SK-N-SH treated with all-trans-retinoic acid at 6 μM for 48 hours (cell line): ENCODE measurements at regions not wholly inside any gene's neighbourhood (a gene's known extent, or its start where the extent isn't known, plus 50 kb on each side); places are given as distances from the start of the nearest gene placed in this dataset.
"Not testable (repeated sequence)": the region's sequence is repeated elsewhere in the genome, so short reads cannot be mapped to it uniquely, and the experiment has no call there.

Source experiments
- ATAC-seq: fragments of 200-7000 bp; cut with Tn5 transposase; 3 replicates; pipeline ENCODE4 v1.9.1; 2020; ENCODE audit warnings: mild to moderate bottlenecking, moderate library complexity
- ARNTL ChIP-seq: fragments of 450-650 bp; formaldehyde crosslinking; IDR thresholded peaks from 2 replicates; pipeline ENCODE4 v1.5.0; 2020; ENCODE audit warnings: low read depth, mild to moderate bottlenecking, moderate library complexity, borderline replicate concordance
- BACH2 ChIP-seq: fragments of 250-450 bp; sonication (Bioruptor Pico); IDR thresholded peaks from 2 replicates; pipeline ENCODE4 v1.9.0; 2021; ENCODE audit warnings: mild to moderate bottlenecking, borderline replicate concordance
- CSDC2 ChIP-seq: fragments of 250-450 bp; sonication (Bioruptor Pico); IDR thresholded peaks from 2 replicates; pipeline ENCODE4 v1.5.0; 2020; ENCODE audit warnings: mild to moderate bottlenecking, moderate library complexity
- ESRRG ChIP-seq: fragments of 250-450 bp; sonication (Bioruptor Pico); IDR thresholded peaks from 2 replicates; pipeline ENCODE4 v1.6.1; 2021; ENCODE audit warnings: mild to moderate bottlenecking
- GLIS3 ChIP-seq: fragments of 250-450 bp; sonication (Bioruptor Pico); IDR thresholded peaks from 2 replicates; pipeline ENCODE4 v1.5.0; 2020; ENCODE audit warnings: mild to moderate bottlenecking, moderate library complexity
- ISL1 ChIP-seq: fragments of 250-450 bp; sonication (Bioruptor Pico); IDR thresholded peaks from 2 replicates; pipeline ENCODE4 v2.1.2; 2022; ENCODE audit warnings: mild to moderate bottlenecking, moderate library complexity
- PPARA ChIP-seq: fragments of 250-450 bp; sonication (Bioruptor Pico); IDR thresholded peaks from 2 replicates; pipeline ENCODE4 v1.5.0; 2020; ENCODE audit warnings: mild to moderate bottlenecking, borderline replicate concordance
- RARB ChIP-seq: fragments of 250-450 bp; sonication (Bioruptor Pico); IDR thresholded peaks from 2 replicates; pipeline ENCODE4 v1.8.0; 2021; ENCODE audit warnings: mild to moderate bottlenecking, moderate library complexity
- SNAI2 ChIP-seq: fragments of 250-450 bp; sonication (Bioruptor Pico); IDR thresholded peaks from 2 replicates; pipeline ENCODE4 v1.5.0; 2020; ENCODE audit warnings: mild to moderate bottlenecking, moderate library complexity
- TCF4 ChIP-seq: fragments of 250-450 bp; sonication (Bioruptor Pico); IDR thresholded peaks from 2 replicates; pipeline ENCODE4 v1.8.0; 2021; ENCODE audit warnings: mild to moderate bottlenecking, moderate library complexity, borderline replicate concordance
- TOX ChIP-seq: fragments of 250-450 bp; sonication (Bioruptor Pico); IDR thresholded peaks from 2 replicates; pipeline ENCODE4 v1.8.0; 2021; ENCODE audit warnings: mild to moderate bottlenecking, moderate library complexity, borderline replicate concordance
- TSHZ2 ChIP-seq: fragments of 250-450 bp; sonication (Bioruptor Pico); IDR thresholded peaks from 2 replicates; pipeline ENCODE4 v1.5.0; 2020; ENCODE audit warnings: mild to moderate bottlenecking, moderate library complexity
- ZC3H10 ChIP-seq: fragments of 250-450 bp; sonication (Bioruptor Pico); IDR thresholded peaks from 2 replicates; pipeline ENCODE4 v1.5.1; 2021; ENCODE audit warnings: mild to moderate bottlenecking, moderate library complexity
- ZFP3 ChIP-seq: fragments of 250-450 bp; sonication (Bioruptor Pico); IDR thresholded peaks from 2 replicates; pipeline ENCODE4 v1.5.0; 2020; ENCODE audit warnings: mild to moderate bottlenecking, moderate library complexity
- ZFP30 ChIP-seq: fragments of 450-650 bp; formaldehyde crosslinking; IDR thresholded peaks from 2 replicates; pipeline ENCODE4 v1.5.0; 2022; ENCODE audit warnings: mild to moderate bottlenecking, moderate library complexity
- ZNF565 ChIP-seq: fragments of 450-650 bp; formaldehyde crosslinking; conservative IDR thresholded peaks from 2 replicates; pipeline ENCODE4 v1.5.0; 2020; ENCODE audit warnings: low read depth, mild to moderate bottlenecking, moderate library complexity
- ZNF70 ChIP-seq: fragments of 450-650 bp; formaldehyde crosslinking; IDR thresholded peaks from 2 replicates; pipeline ENCODE4 v1.5.0; 2020; ENCODE audit warnings: mild to moderate bottlenecking, moderate library complexity
- ZNF8 ChIP-seq: fragments of 450-650 bp; formaldehyde crosslinking; IDR thresholded peaks from 2 replicates; pipeline ENCODE4 v1.5.0; 2020; ENCODE audit warnings: mild to moderate bottlenecking, moderate library complexity
- TF ChIP-seq, protein P1 (sequence below): fragments of 250-450 bp; sonication (Bioruptor Pico); IDR thresholded peaks from 2 replicates; pipeline ENCODE4 v1.8.0; 2020; ENCODE audit warnings: mild to moderate bottlenecking, moderate library complexity, borderline replicate concordance
- TF ChIP-seq, protein P2 (sequence below): fragments of 250-450 bp; sonication (Bioruptor Pico); IDR thresholded peaks from 2 replicates; pipeline ENCODE4 v1.5.1; 2021; ENCODE audit warnings: mild to moderate bottlenecking, moderate library complexity

GRCh38 chr3:69484507-69485393 is 98.9 kb upstream of the FRMD4B start (continued):
- TF ChIP-seq PPARA (CRISPR knock-in tag) (no peak), ARNTL (CRISPR knock-in tag) (no peak), ZFP30 (CRISPR knock-in tag) (no peak), ESRRG (CRISPR knock-in tag) (no peak), TOX (CRISPR knock-in tag) (no peak), TCF4 (CRISPR knock-in tag) (no peak), CSDC2 (CRISPR knock-in tag) (no peak), ZNF565 (CRISPR knock-in tag) (no peak), ZNF8 (CRISPR knock-in tag) (no peak), GLIS3 (CRISPR knock-in tag) (no peak)
- TF ChIP-seq, protein P1, sequence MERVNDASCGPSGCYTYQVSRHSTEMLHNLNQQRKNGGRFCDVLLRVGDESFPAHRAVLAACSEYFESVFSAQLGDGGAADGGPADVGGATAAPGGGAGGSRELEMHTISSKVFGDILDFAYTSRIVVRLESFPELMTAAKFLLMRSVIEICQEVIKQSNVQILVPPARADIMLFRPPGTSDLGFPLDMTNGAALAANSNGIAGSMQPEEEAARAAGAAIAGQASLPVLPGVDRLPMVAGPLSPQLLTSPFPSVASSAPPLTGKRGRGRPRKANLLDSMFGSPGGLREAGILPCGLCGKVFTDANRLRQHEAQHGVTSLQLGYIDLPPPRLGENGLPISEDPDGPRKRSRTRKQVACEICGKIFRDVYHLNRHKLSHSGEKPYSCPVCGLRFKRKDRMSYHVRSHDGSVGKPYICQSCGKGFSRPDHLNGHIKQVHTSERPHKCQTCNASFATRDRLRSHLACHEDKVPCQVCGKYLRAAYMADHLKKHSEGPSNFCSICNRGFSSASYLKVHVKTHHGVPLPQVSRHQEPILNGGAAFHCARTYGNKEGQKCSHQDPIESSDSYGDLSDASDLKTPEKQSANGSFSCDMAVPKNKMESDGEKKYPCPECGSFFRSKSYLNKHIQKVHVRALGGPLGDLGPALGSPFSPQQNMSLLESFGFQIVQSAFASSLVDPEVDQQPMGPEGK (CRISPR knock-in tag) = no peak

DNA sequence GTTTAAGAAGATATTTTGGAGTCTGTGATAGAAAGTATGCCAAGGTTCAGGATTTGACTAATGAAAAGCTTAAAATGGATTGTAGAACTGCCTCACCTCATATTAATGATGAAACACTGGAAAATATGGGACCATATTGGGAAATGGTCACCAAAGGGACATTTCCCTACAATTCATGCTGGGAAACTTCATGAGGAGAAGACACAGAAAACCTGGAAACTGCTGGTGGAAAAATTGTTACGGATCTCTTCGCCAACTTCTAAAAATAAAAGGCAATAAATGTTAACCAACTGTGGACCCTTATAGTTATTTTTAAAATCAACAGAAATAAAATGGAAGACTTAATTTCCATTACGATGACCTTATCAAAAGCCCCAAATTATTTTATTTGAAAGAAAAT is 97.6 kb upstream of the FRMD4B start:
- TF ChIP-seq ZFP30 (CRISPR knock-in tag) = no peak
- TF ChIP-seq TCF4 (CRISPR knock-in tag) = no peak
- no peak for TF ChIP-seq ARNTL (CRISPR knock-in tag)
- no peak for TF ChIP-seq GLIS3 (CRISPR knock-in tag)
- ATAC-seq = no peak

- not testable (repeated sequence) for ATAC-seq
Observed at GRCh38 chr3:69480986-69481385, 95.1 kb upstream of the FRMD4B start.

GRCh38 chr3:69474186-69474585 is 88.3 kb upstream of the FRMD4B start:
- no peak for ATAC-seq
- TF ChIP-seq ARNTL (CRISPR knock-in tag) = no peak
- TF ChIP-seq, protein P2, sequence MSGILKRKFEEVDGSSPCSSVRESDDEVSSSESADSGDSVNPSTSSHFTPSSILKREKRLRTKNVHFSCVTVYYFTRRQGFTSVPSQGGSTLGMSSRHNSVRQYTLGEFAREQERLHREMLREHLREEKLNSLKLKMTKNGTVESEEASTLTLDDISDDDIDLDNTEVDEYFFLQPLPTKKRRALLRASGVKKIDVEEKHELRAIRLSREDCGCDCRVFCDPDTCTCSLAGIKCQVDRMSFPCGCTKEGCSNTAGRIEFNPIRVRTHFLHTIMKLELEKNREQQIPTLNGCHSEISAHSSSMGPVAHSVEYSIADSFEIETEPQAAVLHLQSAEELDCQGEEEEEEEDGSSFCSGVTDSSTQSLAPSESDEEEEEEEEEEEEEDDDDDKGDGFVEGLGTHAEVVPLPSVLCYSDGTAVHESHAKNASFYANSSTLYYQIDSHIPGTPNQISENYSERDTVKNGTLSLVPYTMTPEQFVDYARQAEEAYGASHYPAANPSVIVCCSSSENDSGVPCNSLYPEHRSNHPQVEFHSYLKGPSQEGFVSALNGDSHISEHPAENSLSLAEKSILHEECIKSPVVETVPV = no peak
- TF ChIP-seq BACH2 (CRISPR knock-in tag) = no peak
- TF ChIP-seq TSHZ2 (CRISPR knock-in tag) = no peak
- TF ChIP-seq, protein P1 (CRISPR knock-in tag) = no peak
- TF ChIP-seq ZNF8 (CRISPR knock-in tag) = no peak
- no peak for TF ChIP-seq SNAI2 (CRISPR knock-in tag)
- TF ChIP-seq ISL1 (CRISPR knock-in tag) = no peak
- no peak for TF ChIP-seq PPARA (CRISPR knock-in tag)
- TF ChIP-seq ZNF565 (CRISPR knock-in tag) = no peak

- no peak for ATAC-seq
- TF ChIP-seq, protein P2 = no peak
- TF ChIP-seq, protein P1 (CRISPR knock-in tag) = no peak
- no peak for TF ChIP-seq GLIS3 (CRISPR knock-in tag)
- no peak for TF ChIP-seq TCF4 (CRISPR knock-in tag)
- no peak for TF ChIP-seq ZNF70 (CRISPR knock-in tag)
- TF ChIP-seq ZNF8 (CRISPR knock-in tag) = no peak
- no peak for TF ChIP-seq ZFP3
- TF ChIP-seq ISL1 (CRISPR knock-in tag) = no peak
- TF ChIP-seq RARB = no peak
- TF ChIP-seq ZC3H10 = no peak
Observed at GRCh38 chr3:69472093-69472492, 86.2 kb upstream of the FRMD4B start.
